ENCODE measurements at regions not wholly inside any gene's neighbourhood (a gene's known extent, or its start where the extent isn't known, plus 50 kb on each side); places are given as distances from the start of the nearest gene placed in this dataset.

- TF ChIP-seq CTCF (conservative IDR thresholded peaks at IDR 0.05; ENCODE audit: low read depth, low read length) = no peak
- TF ChIP-seq EZH2 (IDR thresholded peaks at IDR 0.05; ENCODE audit: low read length, unreplicated experiment) = no peak
- no peak for TF ChIP-seq EZH2phosphoT487 (IDR thresholded peaks at IDR 0.05; ENCODE audit: borderline replicate concordance, low read length)
These were observed 220.8 kb upstream of the DAPK1 start for GRCh38 chr9:87276851-87277261.

Data from PC-3 (cell line).